CD4-positive, alpha-beta T cell treated with Interleukin-12 subunit alpha and Interleukin-12 subunit beta, for 1 hour (primary cell): ENCODE measurements at regions not wholly inside any gene's neighbourhood (a gene's known extent, or its start where the extent isn't known, plus 50 kb on each side); places are given as distances from the start of the nearest gene placed in this dataset.
"Not testable (repeated sequence)": the region's sequence is repeated elsewhere in the genome, so short reads cannot be mapped to it uniquely, and the experiment has no call there.

Experiments used
- DNase-seq: peaks from one replicate; pipeline ENCODE4 v3.0.0-alpha.2; 2020

DNA sequence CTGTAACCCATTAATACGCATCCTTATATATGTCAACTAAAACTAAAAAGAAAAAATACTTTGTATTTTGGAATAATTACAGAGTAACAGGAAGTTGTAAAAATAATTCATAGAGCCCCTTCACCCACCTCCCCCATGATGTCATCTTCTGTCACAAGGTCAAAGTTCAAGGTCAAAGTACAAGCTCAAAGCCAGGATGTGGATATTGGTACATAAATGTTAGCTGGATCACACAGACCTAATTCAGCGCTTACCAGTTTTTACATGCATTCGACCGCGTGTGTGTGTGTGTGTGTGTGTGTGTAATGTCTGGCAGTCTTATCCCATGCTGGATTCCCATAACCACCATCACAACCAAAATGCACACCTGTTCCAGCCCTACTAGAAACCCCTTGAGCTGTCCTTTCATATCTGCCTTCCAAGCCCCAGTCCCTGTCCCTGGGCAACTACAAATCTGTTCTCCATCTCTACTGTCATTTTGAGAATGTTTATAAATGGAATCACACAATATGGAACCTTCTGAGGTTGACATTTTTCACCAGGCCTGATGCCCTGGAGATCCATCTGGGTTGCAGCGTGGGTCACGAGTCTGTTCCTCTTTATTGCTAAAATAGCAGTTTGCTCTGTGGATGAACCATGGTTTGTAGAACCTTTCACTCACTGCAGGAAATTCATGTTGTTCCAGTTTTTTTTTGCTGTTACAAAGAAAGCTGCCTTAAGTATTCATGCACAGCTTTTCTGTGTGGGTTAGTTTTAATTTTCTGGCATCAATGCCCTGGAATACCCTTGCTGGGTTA lies 153.6 kb upstream of the PITRM1 start:
- DNase-seq: no peak

DNA sequence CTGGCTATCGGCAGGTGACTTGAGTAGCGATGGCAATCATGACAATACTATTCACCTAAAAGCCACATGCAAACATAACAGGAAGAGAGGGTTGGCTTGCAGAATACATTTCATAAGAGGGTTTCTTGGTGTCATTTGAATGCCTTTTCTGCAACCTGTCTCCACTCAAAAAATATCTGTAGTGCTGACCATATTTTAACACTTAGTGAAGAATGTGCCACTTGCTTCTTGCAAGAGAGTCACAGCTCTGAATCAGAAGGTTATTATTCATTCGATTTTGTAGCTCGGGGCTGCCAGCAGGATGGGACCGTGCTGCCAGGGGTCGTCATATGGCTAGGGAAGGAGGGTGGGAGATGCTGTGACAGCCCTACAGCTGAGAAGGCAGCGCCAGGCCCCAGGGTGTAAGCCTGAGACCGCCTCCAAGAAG lies 152.0 kb upstream of the PITRM1 start:
- no peak for DNase-seq

DNA sequence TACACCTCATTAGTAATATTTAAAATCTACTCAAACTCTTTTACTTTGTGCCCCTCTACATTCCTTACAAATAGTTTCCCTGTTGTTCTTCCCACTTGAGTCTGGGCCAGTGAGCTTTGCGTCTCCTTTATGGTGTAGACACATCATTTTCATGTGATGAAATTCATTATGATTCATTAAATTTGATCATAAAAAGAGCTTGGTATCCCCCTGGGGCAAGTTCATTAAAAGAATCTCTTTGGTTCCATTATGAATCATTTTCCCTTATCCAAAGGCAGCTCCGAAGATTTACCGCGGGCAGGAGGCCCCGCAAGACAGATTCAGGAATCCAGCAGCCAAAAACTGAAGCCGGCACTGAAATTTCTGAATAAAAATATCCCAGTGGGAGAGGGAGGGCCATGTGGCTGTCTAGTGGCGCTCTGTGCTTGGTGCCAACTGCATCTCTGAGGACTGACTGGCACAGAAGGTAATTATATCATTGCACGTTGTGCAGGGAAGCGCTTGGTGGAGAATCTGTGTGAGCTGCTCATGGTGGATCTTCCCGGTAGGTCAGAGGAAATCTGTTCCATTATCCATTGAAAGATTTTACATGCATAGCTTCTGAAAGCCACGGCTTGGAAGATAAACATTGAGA lies 151.4 kb upstream of the PITRM1 start:
- DNase-seq: no peak

DNA sequence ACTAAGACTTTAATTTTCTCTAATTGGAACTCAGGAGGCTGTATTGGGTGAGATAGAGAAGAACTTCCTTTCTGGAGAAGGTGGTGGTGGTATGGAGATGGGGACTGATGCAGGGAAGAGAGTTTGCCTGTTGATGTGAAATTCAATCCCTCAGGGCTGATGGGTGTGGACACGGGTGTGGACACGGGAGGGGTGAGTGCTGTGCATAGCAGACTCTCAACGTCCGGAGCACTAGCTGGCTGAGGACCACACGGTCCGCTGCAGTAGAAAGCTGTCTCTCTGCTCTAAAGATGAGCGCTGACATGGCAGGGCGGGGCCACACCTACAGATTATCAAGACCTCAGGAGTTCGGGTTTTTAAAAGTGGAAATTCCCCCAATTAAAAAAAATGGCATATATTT lies 148.5 kb upstream of the PITRM1 start:
- DNase-seq: no peak

DNA sequence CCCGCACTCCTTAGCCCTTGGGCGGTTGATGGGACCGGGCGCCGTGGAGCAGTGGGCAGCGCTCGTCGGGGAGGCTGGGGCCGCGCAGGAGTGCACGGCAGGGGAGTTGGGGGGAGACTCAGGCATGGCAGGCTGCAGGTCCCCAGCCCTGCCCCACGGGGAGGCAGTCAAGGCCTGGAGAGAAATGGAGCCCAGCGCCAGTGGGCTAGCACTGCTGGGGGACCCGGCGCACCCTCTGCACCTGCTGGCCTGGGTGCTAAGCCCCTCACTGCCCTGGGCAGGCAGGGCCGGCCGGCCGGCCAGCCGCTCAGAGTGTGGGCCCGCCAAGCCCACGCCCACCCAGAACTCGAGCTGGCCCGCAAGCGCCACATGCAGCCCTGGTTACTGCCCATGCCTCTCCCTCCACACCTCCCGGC lies 147.2 kb upstream of the PITRM1 start:
- DNase-seq: no peak

DNA sequence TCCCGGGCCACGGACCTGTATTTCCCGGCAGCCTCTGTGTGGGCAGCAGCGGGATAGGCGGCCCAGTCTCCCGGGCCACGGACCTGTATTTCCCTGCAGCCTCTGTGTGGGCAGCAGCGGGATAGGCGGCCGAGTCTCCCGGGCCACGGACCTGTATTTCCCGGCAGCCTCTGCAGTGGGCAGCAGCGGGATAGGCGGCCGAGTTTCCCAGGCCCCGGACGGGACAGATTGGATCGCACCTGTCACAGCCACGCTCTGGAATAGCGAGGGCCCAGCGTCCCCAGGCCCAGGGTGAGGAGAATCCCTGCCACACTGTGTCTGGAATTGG lies 145.9 kb upstream of the PITRM1 start:
- not testable (repeated sequence) for DNase-seq

DNA sequence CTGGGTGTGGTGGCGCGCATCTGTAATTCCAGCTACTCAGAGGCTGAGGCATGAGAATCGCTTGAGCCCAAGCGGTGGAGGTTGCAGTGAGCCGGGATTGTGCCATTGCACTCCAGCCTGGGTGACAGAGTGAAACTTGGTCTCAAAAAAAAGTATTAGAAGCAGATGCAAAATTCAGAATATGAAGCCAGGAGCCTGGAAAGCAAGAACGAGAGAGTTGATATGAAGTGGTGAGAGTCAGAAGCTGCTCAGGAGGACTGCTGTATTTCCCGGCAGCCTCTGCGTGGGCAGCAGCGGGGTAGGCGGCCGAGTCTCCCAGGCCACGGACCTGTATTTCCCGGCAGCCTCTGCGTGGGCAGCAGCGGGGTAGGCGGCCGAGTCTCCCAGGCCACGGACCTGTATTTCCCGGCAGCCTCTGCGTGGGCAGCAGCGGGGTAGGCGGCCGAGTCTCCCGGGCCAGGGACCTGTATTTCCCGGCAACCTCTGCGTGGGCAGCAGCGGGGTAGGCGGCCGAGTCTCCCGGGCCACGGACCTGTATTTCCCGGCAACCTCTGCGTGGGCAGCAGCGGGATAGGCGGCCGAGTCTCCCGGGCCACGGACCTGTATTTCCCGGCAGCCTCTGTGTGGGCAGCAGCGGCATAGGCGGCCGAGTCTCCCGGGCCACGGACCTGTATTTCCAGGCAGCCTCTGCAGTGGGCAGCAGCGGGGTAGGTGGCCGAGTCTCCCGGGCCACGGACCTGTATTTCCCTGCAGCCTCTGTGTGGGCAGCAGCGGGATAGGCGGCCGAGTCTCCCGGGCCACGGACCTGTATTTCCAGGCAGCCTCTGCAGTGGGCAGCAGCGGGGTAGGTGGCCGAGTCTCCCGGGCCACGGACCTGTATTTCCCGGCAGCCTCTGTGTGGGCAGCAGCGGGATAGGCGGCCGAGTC lies 145.2 kb upstream of the PITRM1 start:
- DNase-seq: not testable (repeated sequence)

DNA sequence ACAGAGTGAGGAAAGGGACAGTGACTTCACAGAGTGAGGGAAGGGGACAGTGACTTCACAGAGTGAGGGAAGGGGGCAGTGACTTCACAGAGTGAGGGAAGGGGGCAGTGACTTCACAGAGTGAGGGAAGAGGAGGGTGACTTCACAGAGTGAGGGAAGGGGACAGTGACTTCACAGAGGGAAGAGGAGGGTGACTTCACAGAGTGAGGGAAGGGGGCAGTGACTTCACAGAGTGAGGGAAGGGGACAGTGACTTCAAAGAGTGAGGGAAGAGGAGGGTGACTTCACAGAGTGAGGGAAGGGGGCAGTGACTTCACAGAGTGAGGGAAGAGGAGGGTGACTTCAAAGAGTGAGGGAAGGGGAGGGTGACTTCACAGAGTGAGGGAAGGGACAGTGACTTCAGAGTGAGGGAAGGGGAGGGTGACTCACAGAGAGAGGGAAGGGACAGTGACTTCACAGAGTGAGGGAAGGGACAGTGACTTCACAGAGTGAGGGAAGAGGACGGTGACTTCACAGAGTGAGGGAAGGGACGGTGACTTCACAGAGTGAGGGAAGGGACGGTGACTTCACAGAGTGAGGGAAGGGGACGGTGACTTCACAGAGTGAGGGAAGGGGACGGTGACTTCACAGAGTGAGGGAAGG lies 142.0 kb upstream of the PITRM1 start:
- not testable (repeated sequence) for DNase-seq

DNA sequence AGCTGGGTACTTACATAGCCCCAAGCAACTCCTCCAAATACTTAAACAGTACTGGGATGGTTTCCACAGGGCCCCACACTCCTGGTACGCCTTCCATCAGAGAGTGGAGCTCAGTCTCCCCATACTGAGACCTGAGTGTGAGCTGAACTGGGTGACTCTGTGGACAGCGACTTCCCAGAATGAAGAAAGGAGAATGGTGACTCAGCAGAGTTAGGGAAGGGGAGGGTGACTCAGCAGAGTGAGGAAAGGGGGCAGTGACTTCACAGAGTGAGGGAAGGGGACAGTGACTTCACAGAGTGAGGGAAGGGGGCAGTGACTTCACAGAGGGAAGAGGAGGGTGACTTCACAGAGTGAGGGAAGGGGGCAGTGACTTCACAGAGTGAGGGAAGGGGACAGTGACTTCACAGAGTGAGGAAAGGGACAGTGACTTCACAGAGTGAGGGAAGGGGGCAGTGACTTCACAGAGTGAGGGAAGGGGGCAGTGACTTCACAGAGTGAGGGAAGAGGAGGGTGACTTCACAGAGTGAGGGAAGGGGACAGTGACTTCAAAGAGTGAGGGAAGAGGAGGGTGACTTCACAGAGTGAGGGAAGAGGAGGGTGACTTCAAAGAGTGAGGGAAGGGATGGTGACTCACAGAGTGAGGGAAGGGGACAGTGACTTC lies 141.3 kb upstream of the PITRM1 start:
- DNase-seq: not testable (repeated sequence)

DNA sequence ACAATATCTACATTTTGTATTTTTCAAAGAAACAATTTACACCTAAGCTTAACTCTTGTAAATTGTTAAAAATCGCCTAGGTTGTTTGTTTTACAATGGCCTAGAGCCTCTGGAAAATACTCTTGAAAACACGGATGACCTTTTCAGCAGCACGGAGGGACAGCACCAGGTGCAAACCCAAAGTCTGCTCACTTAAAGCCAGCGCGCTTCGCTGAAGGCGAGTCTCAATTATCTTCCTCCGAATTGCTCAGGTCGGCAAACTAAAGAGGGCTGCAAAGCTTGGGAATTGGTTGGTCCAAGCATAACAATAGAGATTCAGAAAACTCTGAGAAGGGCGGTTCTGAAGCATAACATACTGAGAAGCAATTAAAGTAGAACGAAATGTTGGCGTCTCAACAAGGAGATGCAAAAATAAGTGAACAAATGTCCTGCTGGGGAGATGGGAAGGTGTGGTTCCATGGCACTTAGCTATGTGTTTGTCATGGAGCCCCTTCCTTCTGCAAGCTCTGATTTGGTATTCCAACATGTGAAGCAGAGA lies 139.9 kb upstream of the PITRM1 start:
- DNase-seq: no peak

DNA sequence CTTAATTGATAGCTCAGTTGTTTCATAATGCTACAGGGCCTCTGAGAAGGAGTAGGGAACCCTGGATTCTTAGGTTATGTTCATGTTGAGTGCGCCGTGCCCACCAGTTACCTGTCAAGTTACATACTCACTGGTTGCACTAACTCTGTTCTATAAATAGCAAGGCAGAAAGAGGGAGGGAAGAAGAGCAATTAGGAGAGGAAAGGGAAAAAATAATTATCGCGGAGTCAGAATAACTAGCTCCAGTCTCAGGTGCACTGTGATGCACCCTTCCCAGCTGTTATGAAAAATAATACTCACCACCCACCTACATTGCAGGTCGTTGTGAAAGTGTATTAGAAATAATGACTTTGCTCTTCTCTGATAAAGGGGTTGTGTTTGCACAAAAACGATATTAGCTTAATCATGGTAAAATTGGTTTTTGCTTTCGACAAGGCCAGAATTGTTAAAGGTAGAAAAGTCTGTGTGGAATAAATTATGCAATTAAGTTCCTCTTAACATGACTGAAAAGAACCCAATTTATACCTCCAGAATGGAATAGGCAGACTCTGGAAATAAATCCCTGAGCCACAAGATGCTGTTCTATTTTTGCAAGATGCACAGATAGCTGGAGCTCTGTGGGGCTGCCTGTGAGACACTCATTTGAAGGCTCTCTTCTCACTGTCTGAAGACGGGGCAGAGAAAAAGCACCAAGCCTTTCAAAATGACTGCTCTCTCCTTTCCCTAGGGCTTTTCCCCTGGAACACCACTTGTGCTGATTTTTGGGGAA lies 137.6 kb upstream of the PITRM1 start:
- DNase-seq: no peak

DNA sequence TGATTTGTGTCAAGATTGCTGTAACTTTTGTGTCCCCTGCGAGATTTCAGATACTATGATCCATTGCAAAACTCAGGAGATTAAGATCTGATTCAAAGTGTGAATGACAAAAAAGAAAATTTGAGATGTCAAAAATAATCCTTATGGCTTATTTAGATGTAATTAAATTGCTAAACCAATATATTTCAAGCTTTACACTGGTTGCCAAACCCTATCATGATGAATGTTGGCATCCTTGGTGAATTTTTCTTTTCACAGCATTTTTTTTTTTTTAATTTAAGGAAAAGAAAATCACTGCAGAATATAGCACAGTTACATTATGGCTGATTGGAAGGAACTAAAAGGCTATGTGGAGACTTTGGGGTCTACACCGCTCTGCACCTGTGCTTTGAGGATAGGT lies 133.5 kb upstream of the PITRM1 start:
- DNase-seq: no peak

DNA sequence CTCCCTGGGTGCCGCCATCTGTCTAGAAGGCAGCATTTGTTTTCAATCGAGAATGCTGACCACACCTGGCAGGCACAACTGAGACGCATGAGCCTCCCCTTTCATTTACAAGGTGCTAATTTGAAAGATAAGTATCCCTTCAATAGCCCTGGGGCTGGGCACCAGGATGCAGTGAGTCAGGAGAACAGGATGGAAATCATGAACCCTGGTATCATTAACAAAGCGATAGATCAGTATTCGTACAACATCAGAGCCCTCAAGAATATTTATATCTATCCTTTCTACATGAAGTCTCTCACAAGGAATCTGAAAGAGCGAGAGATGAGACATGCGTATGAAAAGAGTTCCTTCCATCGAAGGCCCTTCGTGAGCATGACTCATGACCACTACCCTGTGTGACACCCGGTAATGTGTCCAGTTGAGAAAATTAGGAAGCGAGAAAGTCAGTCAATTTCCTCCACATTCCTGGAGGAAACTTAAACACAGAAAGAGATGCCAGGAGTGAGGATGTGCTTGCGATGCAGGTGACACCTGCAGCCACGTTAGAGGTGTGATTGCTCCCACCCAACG lies 123.1 kb upstream of the PITRM1 start:
- DNase-seq: no peak

DNA sequence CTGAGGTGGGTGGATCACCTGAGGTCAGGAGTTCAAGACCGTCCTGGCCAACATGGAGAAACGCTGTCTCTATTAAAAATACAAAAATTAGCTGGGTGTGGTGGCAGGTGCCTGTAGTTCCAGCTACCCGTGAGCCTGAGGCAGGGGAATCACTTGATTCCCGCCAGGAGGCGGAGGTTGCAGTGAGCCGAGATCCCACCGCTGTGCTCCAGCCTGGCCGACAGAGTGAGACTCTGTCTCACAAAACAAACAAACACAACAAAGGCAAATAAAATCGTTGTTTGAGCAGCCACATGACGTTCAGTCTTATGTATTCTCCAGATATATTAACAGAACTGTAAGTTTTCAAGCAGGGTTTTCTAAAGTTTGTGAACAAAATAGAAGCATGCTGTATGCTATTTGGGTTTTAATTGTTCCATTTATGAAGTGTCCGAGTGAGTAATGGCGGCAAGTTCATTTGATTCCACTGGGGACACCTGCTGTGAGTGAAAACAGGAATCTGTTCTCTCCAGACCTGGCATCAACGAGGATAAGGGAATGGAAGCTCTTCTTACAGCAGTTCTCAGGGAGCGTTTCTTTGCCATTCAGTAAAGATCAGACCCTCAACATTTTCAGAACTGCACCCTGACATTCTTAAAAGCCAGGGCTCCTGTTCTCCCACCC lies 122.5 kb upstream of the PITRM1 start:
- no peak for DNase-seq

DNA sequence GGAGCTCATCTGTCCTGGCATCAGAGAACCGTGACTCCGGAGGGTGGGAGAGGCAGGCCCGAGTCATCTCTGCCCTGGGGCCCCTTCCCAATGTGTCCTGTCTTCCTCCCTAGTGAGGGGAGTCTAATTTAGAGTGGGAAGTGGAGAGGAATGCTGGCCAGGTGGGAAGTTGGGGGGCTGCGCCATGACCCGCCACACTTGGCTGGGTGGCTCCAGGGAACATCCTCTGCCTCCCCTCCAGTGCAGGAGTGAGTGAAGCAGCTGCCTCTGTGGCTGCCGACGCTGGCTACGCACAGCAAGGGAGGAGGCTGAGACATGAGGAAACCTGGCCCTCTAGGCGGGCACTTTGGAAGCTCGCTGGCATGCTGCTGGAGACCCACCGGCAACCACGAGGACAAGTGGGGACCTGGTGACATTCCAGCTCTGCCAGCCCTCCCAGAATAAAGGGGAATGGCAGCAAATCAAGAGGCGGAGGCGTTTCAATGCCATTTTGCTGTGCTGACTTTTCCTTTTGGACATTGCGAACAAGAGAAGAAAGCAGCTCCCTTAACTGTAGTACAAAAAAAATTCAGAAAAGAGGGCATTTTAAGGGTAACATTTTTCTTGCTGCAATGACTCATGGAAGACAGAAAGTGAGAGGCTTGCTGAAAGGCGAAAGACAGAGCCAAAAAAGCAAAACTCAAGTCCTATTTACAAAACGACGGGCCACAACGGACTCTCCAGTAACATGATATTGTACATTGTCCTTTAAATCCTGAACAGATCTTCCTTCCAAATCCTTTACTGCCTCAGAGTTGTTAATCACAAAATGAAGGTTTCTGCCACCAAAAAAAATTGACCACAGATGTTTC lies 121.2 kb upstream of the PITRM1 start:
- no peak for DNase-seq

DNA sequence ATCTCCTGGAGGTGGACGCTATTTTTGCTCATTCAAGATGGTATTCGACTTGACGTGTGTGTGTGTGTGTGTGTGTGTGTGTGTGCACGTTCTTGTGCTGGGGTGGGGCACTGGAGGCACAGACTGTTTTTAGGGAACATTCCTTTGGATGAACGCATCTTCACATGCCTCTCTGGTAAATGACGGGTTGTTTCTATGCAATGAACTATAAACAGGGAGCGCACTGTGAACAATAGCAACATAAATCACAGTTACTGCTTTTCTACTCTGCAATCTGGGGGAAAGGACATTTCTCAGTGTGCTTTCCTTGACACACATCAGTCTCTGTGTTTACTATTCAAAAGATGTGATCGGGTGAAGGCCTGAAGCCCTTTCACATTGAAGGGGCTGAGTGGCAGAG lies 120.1 kb upstream of the PITRM1 start:
- DNase-seq: no peak

DNA sequence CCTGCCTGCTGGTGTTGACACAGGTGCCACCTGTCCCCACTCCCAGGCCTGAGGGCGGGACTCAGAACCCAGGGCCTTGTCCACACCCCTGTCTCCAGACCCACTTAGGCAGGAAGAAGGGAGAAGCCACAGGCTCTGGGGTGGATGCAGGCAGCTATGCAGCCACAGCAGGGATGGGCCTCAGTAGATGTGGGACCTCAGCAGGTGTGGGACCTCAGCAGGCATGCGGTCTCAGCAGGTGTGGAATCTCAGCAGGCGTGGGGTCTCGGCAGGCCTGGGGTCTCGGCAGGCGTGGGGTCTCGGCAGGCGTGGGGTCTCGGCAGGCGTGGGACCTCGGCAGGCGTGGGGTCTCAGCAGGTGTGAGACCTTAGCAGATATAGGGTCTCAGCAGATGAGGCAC lies 118.0 kb upstream of the PITRM1 start:
- DNase-seq: no peak

DNA sequence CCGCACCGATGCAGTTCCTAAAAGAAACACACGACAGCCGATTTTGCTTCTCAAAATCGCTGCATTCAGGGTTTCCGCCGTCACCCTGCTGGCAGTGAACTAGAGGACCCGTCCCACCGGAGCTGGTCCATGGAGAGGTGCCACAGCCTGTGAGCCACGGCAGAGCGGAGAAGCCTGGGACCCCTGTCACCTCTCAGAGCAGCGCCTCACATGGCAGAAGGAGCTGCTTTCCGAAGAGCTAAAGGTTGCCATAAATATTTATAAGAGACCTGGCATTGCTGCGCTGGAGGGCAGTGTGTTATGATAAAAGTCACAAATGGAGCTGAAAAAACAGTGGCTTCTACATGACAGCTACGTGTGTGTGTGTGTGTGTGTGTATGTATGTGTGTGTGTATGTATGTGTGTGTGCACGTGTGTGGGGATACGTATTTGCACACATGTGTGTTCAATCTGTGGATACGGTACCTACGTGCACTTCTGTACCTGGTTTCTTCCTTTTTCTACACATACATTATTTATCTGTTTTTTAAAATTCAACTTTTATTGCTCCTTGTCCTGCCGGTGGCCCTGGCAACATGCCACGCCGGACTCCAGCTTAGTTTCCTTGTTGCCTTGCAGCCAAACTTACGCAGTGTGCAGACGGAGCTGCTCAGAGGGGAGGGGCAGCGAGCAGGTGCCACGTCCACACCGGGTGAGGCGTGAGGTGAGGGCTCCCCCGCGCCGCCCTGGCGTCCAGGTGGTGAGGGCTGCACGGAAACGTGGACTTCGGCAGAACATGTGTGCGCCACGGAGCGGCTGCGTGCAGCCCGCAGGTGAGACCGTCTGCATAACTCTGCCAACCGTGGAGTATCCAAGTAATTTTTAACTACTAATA lies 115.2 kb upstream of the PITRM1 start:
- DNase-seq: no peak

DNA sequence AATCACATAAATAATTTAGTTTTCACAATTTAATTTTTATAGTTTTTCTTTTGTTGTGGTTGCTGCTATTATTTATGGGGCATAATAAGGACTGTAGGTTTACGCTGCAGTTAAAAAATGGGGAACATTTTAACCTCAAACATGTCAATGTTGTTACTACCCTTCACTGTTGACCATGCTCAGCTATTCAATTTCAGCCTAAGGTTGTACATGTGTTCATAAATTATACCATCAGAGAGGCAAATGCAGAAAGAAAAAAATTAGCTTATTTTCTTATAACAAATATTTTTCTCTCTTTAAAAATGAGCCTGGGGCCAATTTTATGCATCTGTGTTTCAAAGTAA lies 110.1 kb upstream of the PITRM1 start:
- DNase-seq: no peak
